Right renal pelvis (tissue), 4 donors: ENCODE measurements at regions not wholly inside any gene's neighbourhood (a gene's known extent, or its start where the extent isn't known, plus 50 kb on each side); places are given as distances from the start of the nearest gene placed in this dataset.

Source experiments
- DNase-seq, 4 donors: peaks; one replicate each; pipeline ENCODE4 v3.0.0-alpha.2; 2013; ENCODE audit warnings: low read depth in 4 of 4, low spot score in 3 of 4, missing footprints in 1 of 4

- no peak for DNase-seq
Observed at GRCh38 chrX:115487608-115488007, 73.4 kb upstream of the PLS3 start.

- DNase-seq, result no peak
Observed at GRCh38 chrX:115490814-115491213, 70.2 kb upstream of the PLS3 start.

- DNase-seq, result no peak
Observed at GRCh38 chrX:115491766-115492165, 69.2 kb upstream of the PLS3 start.

GRCh38 chrX:115493015-115493414, 68.0 kb upstream of the PLS3 start:
- no peak for DNase-seq

GRCh38 chrX:115494161-115494560, 66.8 kb upstream of the PLS3 start:
- DNase-seq, result no peak

- no peak for DNase-seq
Observed at GRCh38 chrX:115499112-115499805, 61.7 kb upstream of the PLS3 start.

GRCh38 chrX:115503099-115503498, 57.9 kb upstream of the PLS3 start:
- DNase-seq, result no peak

- DNase-seq, result no peak
Observed at GRCh38 chrX:115504167-115504566, 56.8 kb upstream of the PLS3 start.
